ENCODE measurements at regions not wholly inside any gene's neighbourhood (a gene's known extent, or its start where the extent isn't known, plus 50 kb on each side); places are given as distances from the start of the nearest gene placed in this dataset.

GRCh38 chr13:44770951-44771350 is 194.8 kb upstream of the TSC22D1 start:
- DNase-seq = no peak

GRCh38 chr13:44769686-44770085 is 193.6 kb upstream of the TSC22D1 start:
- no peak for DNase-seq

GRCh38 chr13:44768775-44769581 is 192.8 kb upstream of the TSC22D1 start:
- DNase-seq = no peak

- peak in 1 of 2 donors; percentile 54 for DNase-seq
Observed at GRCh38 chr13:44768239-44768638, 192.1 kb upstream of the TSC22D1 start.

- no peak for DNase-seq
Observed at GRCh38 chr13:44765001-44765471, 188.9 kb upstream of the TSC22D1 start.

DNA sequence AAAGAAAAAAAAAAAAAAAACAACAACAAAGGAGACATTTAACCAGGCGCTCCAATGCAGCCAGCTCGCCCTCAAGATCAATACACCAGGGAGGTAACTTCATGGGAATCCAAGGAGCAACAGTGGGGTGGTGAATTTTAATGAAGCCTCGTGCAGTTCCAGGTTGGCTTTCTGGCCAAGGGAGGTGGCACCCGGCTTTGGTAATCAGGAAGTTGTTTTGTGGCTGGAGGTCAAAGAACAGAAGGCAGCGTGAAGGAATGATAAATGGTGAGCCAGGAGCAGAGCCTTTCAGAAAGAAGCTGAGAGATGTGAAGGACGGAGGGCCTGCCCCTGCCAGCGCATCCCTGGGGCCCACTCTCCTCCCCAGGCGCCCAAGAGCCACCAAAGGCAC is 188.2 kb upstream of the TSC22D1 start:
- DNase-seq = no peak

DNA sequence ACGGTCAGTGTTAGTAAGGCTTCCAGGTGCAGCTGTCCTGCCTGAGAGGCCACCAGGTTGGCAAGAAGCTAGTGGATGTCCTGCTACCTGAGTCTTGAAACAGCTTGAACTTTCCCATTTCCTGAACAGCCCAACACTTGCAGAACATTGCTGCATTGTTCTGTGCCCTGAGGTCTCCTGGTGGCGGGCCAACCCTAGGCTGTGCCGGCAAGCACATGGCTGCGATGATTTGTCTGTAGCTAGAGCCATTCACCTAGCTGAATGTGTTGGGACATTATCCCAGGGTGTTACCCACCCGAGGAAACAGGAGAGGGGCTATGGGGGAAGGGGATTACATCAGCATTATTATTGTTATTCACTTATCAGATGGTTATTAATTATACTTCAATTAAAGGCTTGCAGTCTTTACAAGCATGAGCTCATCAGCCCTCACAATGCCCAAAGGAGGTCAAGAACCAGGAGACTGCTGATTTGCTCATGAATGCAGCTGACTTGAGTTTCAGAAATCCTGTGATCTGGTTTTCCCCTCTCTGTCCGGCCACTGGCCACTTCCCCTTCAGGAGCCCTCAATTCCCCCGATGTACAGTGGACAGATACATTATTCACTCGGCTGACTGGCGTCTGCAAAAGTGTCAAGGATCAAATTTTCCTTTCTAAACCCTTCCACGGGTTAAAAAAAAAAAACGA is 187.6 kb upstream of the TSC22D1 start:
- no peak for DNase-seq

DNA sequence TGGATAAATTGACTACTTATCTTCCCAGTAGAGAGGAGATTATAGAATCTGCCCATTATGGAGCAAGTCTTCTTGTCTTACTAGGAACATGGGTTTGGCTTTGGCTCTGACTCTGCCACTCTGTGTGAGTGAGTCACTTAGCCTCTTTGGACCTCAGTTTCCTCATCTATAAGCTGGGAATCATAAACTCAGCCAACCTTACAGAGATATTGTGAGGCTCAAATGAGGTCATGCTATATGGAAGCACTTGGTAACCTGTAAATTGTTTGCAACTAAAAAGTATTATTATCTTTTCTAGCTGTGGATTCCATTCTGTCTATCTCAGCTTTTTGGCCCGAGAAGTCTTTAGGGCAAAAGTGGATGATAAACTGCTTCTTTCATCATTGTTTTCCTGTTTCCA is 186.8 kb upstream of the TSC22D1 start:
- no peak for DNase-seq

DNA sequence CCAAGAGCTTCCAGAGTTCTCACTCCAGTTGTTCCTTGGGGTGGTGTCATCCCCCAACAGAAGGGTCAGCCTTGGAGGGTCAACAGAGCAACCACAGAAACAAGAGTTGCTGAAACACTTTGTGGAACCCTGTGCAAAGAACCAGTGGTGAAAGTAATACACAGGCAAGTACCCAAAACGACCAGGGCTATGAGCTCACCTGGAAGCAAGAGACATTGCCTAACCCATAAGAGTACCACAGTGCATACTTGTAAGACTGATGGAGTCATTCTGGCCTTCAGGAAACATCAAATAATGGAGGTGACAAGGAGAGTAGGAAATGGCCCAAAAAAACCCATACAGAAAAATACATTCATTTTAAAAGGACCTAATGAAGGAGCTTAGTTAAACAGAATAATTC is 184.3 kb upstream of the TSC22D1 start:
- DNase-seq = no peak

- DNase-seq = no peak
Observed at GRCh38 chr13:44759384-44760360, 183.5 kb upstream of the TSC22D1 start.

DNA sequence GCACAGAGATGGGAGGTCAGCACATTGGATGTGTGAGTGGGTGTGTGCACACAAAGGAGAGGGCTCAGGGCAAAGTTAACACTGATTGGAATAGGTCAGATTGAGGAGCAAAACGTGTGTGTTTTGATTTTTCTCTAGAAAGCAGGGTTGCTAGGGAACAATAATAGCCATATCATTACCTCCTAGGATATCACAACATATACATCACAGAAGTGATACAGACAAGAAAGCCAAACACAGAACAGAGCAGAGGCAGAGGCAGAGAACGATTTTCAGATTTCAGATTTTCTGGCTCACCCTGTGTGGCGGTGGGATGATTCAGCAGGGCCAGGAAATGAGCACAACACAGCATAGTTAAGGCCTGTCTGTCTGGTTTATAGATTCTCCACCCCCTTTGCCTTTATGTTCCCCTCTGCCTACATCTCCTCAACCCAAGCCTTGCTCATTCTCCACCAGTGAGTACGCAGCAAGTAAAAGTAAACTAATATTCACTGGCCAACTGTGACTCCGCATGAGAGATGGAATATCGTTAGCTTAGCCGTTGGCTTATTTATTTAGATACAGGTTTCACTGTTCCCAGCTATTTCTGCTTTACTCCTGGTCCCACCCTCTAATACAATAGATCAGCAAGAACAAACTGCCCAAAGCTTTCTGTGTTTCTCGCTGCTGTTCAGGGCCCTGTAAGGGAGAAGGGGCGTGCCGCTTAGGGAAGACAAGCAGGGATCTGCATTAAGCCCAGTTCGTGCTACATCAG is 182.7 kb upstream of the TSC22D1 start:
- DNase-seq = no peak

DNA sequence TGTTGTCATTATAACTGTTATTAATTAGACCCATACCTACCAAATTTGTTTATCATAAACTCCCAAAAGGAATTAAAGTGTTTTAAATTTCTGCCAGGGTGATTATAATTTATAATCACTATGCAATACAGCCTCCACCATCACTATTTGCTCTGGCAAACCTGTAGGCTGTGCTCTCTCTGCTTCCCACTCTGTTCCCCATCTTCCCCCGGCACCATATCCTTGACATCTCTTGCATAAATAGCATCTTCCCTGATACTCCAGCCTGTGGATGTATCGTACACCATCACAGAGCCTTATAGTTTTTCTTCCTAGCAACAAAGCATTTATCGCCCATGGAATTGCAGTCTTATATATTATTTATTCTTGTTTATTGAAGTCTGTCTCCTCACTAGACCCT is 181.5 kb upstream of the TSC22D1 start:
- DNase-seq = no peak

DNA sequence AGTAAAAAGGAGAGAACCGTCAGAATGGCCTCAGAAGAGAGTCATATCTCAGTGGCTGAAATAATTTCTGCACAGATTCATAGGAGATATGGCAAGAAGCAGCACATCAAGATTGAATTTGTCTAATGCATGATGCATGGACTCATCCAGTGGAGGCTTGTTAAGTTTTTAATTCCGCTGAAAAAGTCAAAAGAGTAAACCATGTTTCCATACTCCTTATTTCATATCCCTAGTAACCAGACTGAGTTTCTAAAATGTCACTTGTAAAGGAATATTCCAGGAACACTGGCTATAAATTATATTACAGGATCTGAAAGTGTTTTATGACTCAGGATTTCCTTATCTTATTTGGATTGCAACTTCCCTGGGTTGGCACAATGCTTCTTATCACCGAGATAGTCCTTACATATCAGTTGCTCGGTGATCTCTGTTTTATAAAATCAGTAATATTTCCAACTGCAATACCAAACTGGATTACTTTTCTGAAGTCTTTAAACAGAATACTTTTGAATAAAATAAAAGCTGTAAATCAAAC is 180.2 kb upstream of the TSC22D1 start:
- DNase-seq = no peak

- DNase-seq = no peak
Observed at GRCh38 chr13:44755872-44756271, 179.7 kb upstream of the TSC22D1 start.

GRCh38 chr13:44752164-44752563 is 176.0 kb upstream of the TSC22D1 start:
- DNase-seq = no peak

DNA sequence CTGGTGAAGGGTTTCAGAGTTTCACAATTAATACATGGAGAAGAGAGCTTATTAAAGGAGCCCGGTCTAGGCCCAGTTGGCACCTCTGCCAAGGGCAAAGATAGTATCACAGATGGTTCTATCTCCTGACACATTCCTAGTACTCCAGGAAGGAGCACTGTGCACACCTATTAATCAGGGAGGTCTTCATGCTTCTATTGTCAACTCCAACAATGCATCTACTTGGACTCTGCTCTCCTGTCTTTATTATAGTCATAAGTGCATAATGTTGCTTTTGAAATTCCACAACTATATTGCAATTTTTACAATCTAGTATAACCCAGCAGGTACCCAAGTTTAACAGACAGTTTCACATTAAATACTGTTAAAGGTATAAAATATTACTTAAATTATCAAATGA is 174.5 kb upstream of the TSC22D1 start:
- no peak for DNase-seq

GRCh38 chr13:44749906-44750305 is 173.8 kb upstream of the TSC22D1 start:
- no peak for DNase-seq

DNA sequence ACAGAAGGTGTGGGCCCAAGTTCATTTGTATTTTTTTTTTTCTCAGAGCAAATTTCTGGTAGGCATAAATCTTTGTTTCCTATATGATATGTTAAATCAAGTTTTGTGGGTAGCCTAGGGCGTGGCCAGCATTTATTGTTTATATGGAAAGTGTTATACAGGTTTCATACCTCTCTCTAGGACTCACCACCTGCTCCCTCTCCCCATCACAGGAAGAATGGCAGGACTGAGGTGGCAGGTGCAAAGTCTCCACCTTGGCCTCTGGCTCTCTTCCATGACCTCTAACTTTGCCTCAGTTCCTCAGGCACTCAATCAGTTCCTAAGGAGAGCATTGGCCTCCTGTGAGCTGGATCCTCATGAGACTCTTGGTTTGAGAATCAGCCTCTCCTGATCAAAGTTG is 172.3 kb upstream of the TSC22D1 start:
- no peak for DNase-seq

GRCh38 chr13:44747179-44747578 is 171.0 kb upstream of the TSC22D1 start:
- DNase-seq = no peak

DNA sequence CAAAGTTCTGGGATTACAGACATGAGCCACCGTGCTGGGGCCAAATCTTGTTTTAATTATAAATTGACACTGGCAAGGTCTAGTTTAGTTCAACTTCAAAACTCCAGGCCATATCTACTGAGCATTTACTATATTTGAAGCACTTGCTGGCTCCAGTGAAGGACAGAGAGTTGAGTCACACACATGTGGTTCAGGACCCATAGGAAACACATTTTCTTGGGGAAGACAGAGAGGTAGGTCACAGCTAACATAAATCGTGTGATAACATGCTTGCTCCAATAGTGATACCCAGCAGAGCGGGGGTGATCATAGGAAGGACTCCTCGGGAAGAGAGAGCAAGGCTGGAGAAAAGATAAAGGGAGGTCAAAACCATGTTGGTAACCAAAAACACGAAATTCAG is 170.6 kb upstream of the TSC22D1 start:
- DNase-seq = no peak

GRCh38 chr13:44744880-44745633 is 168.9 kb upstream of the TSC22D1 start:
- DNase-seq = no peak

All from bone marrow (tissue), 2 donors.